HEK293 (cell line): ENCODE measurements at regions not wholly inside any gene's neighbourhood (a gene's known extent, or its start where the extent isn't known, plus 50 kb on each side); places are given as distances from the start of the nearest gene placed in this dataset.

Experiments used
- CTCF ChIA-PET: fragments of 350-600 bp; formaldehyde crosslinking; extraction: SDS; loops from one replicate; lab custom pipeline; 2021; ENCODE audit warnings: antibody characterized with exemption; lab: Yijun Ruan, JAX
- POLR2A ChIA-PET: fragments of 300-600 bp; formaldehyde crosslinking; extraction: SDS; loops from one replicate; lab custom pipeline; 2020; ENCODE audit warnings: antibody characterized with exemption, inconsistent platforms; lab: Yijun Ruan, JAX
- H3K27ac ChIP-seq: fragments of 200-500 bp; sonication (Bioruptor generic); 2 replicates; pipeline ENCODE4 v1.5.1; 2014; ENCODE audit warnings: low read depth, low read length, control low read depth, inconsistent platforms; ENCODE audit errors: extremely low read depth
- H3K36me3 ChIP-seq, 2 experiments: fragments of 200-500 bp in 1 of 2; sonication (Bioruptor generic) in 1 of 2; 1 replicate in 1 of 2; 2 replicates in 1 of 2; pipeline ENCODE4 v1.5.1; 2014 to 2017; ENCODE audit warnings: inconsistent platforms in 2 of 2, low read length in 2 of 2; ENCODE audit not compliant: control insufficient read depth in 2 of 2, insufficient read depth in 1 of 2
- H3K4me1 ChIP-seq: fragments of 200-500 bp; sonication (Bioruptor generic); 2 replicates; pipeline ENCODE4 v1.5.1; 2014; ENCODE audit warnings: mild to moderate bottlenecking, low read length, inconsistent platforms; ENCODE audit not compliant: control insufficient read depth, insufficient read depth
- H3K4me3 ChIP-seq: 2 replicates; pipeline ENCODE4 v1.5.1; 2011; ENCODE audit warnings: low read depth, mild to moderate bottlenecking, control low read depth, low read length, moderate library complexity
- H3K9me3 ChIP-seq: fragments of 200-500 bp; sonication (Bioruptor generic); 2 replicates; pipeline ENCODE4 v1.5.1; 2014; ENCODE audit warnings: low read depth, low read length, inconsistent platforms; ENCODE audit not compliant: control insufficient read depth, insufficient read depth
- GLI4 ChIP-seq: fragments of 450-650 bp; formaldehyde crosslinking; IDR thresholded peaks from 2 replicates; pipeline ENCODE4 v1.5.1; 2016; ENCODE audit warnings: missing biosample characterization, missing genetic modification characterization
- KLF10 ChIP-seq: fragments of 450-650 bp; IDR thresholded peaks from 2 replicates; pipeline ENCODE4 v1.5.1; 2018; ENCODE audit warnings: missing biosample characterization, mild to moderate bottlenecking, missing genetic modification characterization
- PRDM10 ChIP-seq: fragments of 450-650 bp; formaldehyde crosslinking; IDR thresholded peaks from 2 replicates; pipeline ENCODE4 v1.5.1; 2016; ENCODE audit warnings: missing biosample characterization, missing genetic modification characterization
- TRIM28 ChIP-seq: IDR thresholded peaks from 2 replicates; pipeline ENCODE4 v1.6.1; 2011; ENCODE audit warnings: low read length, control low read depth, borderline replicate concordance
- ZBTB20 ChIP-seq: fragments of 450-650 bp; formaldehyde crosslinking; IDR thresholded peaks from 2 replicates; pipeline ENCODE4 v1.5.1; 2016; ENCODE audit warnings: missing biosample characterization, missing genetic modification characterization
- ZBTB6 ChIP-seq: fragments of 450-650 bp; formaldehyde crosslinking; IDR thresholded peaks from 2 replicates; pipeline ENCODE4 v1.5.1; 2017; ENCODE audit warnings: missing biosample characterization, missing genetic modification characterization
- ZFP3 ChIP-seq: fragments of 450-650 bp; formaldehyde crosslinking; IDR thresholded peaks from 2 replicates; pipeline ENCODE4 v1.5.1; 2016; ENCODE audit warnings: low read depth, missing biosample characterization, missing genetic modification characterization
- ZNF10 ChIP-seq: fragments of 450-650 bp; formaldehyde crosslinking; IDR thresholded peaks from 2 replicates; pipeline ENCODE4 v1.5.1; 2017; ENCODE audit warnings: missing biosample characterization, missing genetic modification characterization
- ZNF121 ChIP-seq: fragments of 450-650 bp; formaldehyde crosslinking; IDR thresholded peaks from 2 replicates; pipeline ENCODE4 v1.5.1; 2016; ENCODE audit warnings: missing biosample characterization, missing genetic modification characterization
- ZNF138 ChIP-seq: fragments of 450-650 bp; formaldehyde crosslinking; IDR thresholded peaks from 2 replicates; pipeline ENCODE4 v1.5.1; 2016; ENCODE audit warnings: missing biosample characterization, missing genetic modification characterization, borderline replicate concordance
- ZNF169 ChIP-seq: fragments of 450-650 bp; formaldehyde crosslinking; IDR thresholded peaks from 2 replicates; pipeline ENCODE4 v1.5.1; 2016; ENCODE audit warnings: missing biosample characterization, missing genetic modification characterization
- ZNF221 ChIP-seq: fragments of 450-650 bp; formaldehyde crosslinking; IDR thresholded peaks from 2 replicates; pipeline ENCODE4 v1.5.1; 2017; ENCODE audit warnings: missing biosample characterization, missing genetic modification characterization, borderline replicate concordance
- ZNF239 ChIP-seq: fragments of 450-650 bp; formaldehyde crosslinking; IDR thresholded peaks from 2 replicates; pipeline ENCODE4 v1.5.1; 2016; ENCODE audit warnings: missing biosample characterization, missing genetic modification characterization
- ZNF274 ChIP-seq, 2 experiments: fragments of 200-500 bp in 1 of 2; fragments of 450-650 bp in 1 of 2; sonication (Bioruptor generic) in 1 of 2; formaldehyde crosslinking in 1 of 2; IDR thresholded peaks; 2 replicates each; pipeline versions ENCODE4 v1.5.1 to v1.6.1; 2014 to 2016; ENCODE audit warnings: borderline replicate concordance in 1 of 2, inconsistent platforms in 1 of 2, low read length in 1 of 2, missing biosample characterization in 1 of 2, missing genetic modification characterization in 1 of 2
- ZNF280C ChIP-seq: fragments of 450-650 bp; formaldehyde crosslinking; IDR thresholded peaks from 2 replicates; pipeline ENCODE4 v1.5.1; 2016; ENCODE audit warnings: missing biosample characterization, missing genetic modification characterization
- ZNF354C ChIP-seq: fragments of 450-650 bp; formaldehyde crosslinking; IDR thresholded peaks from 2 replicates; pipeline ENCODE4 v1.5.1; 2016; ENCODE audit warnings: missing biosample characterization, missing genetic modification characterization, low read depth, borderline replicate concordance
- ZNF404 ChIP-seq: fragments of 450-650 bp; formaldehyde crosslinking; IDR thresholded peaks from 2 replicates; pipeline ENCODE4 v1.5.1; 2017; ENCODE audit warnings: missing biosample characterization, missing genetic modification characterization
- ZNF473 ChIP-seq: fragments of 450-650 bp; formaldehyde crosslinking; IDR thresholded peaks from 2 replicates; pipeline ENCODE4 v1.5.1; 2017; ENCODE audit warnings: missing biosample characterization, missing genetic modification characterization
- ZNF48 ChIP-seq: fragments of 450-650 bp; formaldehyde crosslinking; IDR thresholded peaks from 2 replicates; pipeline ENCODE4 v1.5.1; 2016; ENCODE audit warnings: missing biosample characterization, missing genetic modification characterization
- ZNF510 ChIP-seq: fragments of 450-650 bp; formaldehyde crosslinking; IDR thresholded peaks from 2 replicates; pipeline ENCODE4 v1.5.1; 2018; ENCODE audit warnings: mild to moderate bottlenecking, missing genetic modification characterization, missing biosample characterization; ENCODE audit not compliant: insufficient replicate concordance
- ZNF529 ChIP-seq: fragments of 450-650 bp; formaldehyde crosslinking; IDR thresholded peaks from 2 replicates; pipeline ENCODE4 v1.5.1; 2017; ENCODE audit warnings: missing genetic modification characterization, missing biosample characterization; ENCODE audit not compliant: insufficient replicate concordance
- ZNF558 ChIP-seq: fragments of 450-650 bp; formaldehyde crosslinking; IDR thresholded peaks from 2 replicates; pipeline ENCODE4 v1.5.1; 2016; ENCODE audit warnings: missing biosample characterization, missing genetic modification characterization
- ZSCAN4 ChIP-seq: fragments of 450-650 bp; formaldehyde crosslinking; IDR thresholded peaks from 2 replicates; pipeline ENCODE4 v1.5.1; 2017; ENCODE audit warnings: missing biosample characterization, missing genetic modification characterization

GRCh38 chr7:46490406-46490805 lies 569.3 kb upstream of the IGFBP3 start (continued):
- TF ChIP-seq ZNF354C (no peak), ZNF10 (tag by site-specific recombination) (no peak), ZNF121 (no peak), ZBTB20 (tag by site-specific recombination) (no peak), GLI4 (tag by site-specific recombination) (no peak), ZNF280C (tag by site-specific recombination) (no peak), ZNF529 (tag by site-specific recombination) (no peak), PRDM10 (no peak), ZNF221 (tag by site-specific recombination) (no peak), ZNF48 (no peak)

GRCh38 chr7:46489106-46489505 lies 568.0 kb upstream of the IGFBP3 start:
- H3K4me3 ChIP-seq = no peak overlapping the region
- no peaks in the 10 kb centered on the region for H3K4me1 ChIP-seq
- ChIA-PET CTCF (no interaction called here), POLR2A (no interaction called here)
- no peak for TF ChIP-seq ZNF558 (tag by site-specific recombination)
- no peak for TF ChIP-seq ZNF510 (tag by site-specific recombination)
- TF ChIP-seq TRIM28 = no peak
- TF ChIP-seq ZNF473 (tag by site-specific recombination) = no peak
- TF ChIP-seq ZNF239 (tag by site-specific recombination) = no peak
- H3K36me3 ChIP-seq = no peaks in the 10 kb centered on the region
- H3K27ac ChIP-seq = no peak overlapping the region
- H3K9me3 ChIP-seq = no peaks in the 10 kb centered on the region

- Histone ChIP-seq H3K4me3 (no peak overlapping the region), H3K4me1 (no peaks in the 10 kb centered on the region), H3K27ac (no peak overlapping the region), H3K9me3 (no peaks in the 10 kb centered on the region), H3K36me3 (no peaks in the 10 kb centered on the region)
- TF ChIP-seq ZNF138 (tag by site-specific recombination) = no peak
- TF ChIP-seq TRIM28 = no peak
- TF ChIP-seq ZNF274 (IDR thresholded peaks at IDR 0.05; ENCODE audit: low read length) = no peak
- TF ChIP-seq ZNF274 (tag by site-specific recombination; IDR thresholded peaks at IDR 0.05; ENCODE audit: borderline replicate concordance) = no peak
- no peak for TF ChIP-seq ZFP3 (tag by site-specific recombination)
- no peak for TF ChIP-seq KLF10 (tag by site-specific recombination)
- TF ChIP-seq ZSCAN4 (tag by site-specific recombination) = no peak
- no peak for TF ChIP-seq ZNF48
- no peak for TF ChIP-seq ZBTB6 (tag by site-specific recombination)
- TF ChIP-seq ZNF404 = no peak
- no peak for TF ChIP-seq ZNF169
- ChIA-PET POLR2A (no interaction called here), CTCF (no interaction called here)
Observed at GRCh38 chr7:46488607-46489006, 567.5 kb upstream of the IGFBP3 start.
